NCI-H1105 (cell line): ENCODE measurements at regions not wholly inside any gene's neighbourhood (a gene's known extent, or its start where the extent isn't known, plus 50 kb on each side); places are given as distances from the start of the nearest gene placed in this dataset.

Experiments
- DNase-seq: peaks from one replicate; lab custom pipeline; 2025; lab: John Stamatoyannopoulos, UW

- no peak for DNase-seq
Measured at GRCh38 chr11:92796744-92797143, 172.7 kb upstream of the MTNR1B start.

- DNase-seq, result no peak
Measured at GRCh38 chr11:92797874-92798273, 171.6 kb upstream of the MTNR1B start.

- no peak for DNase-seq
Measured at GRCh38 chr11:92801685-92802084, 167.8 kb upstream of the MTNR1B start.

- DNase-seq, result no peak
Measured at GRCh38 chr11:92802644-92803043, 166.8 kb upstream of the MTNR1B start.

GRCh38 chr11:92803391-92803790, 166.1 kb upstream of the MTNR1B start:
- no peak for DNase-seq

- peak; percentile 9 for DNase-seq
Measured at GRCh38 chr11:92804388-92804966, 165.0 kb upstream of the MTNR1B start.

- no peak for DNase-seq
Measured at GRCh38 chr11:92808022-92808421, 161.4 kb upstream of the MTNR1B start.

GRCh38 chr11:92810423-92811064, 158.9 kb upstream of the MTNR1B start:
- peak; percentile 11 for DNase-seq

- no peak for DNase-seq
Measured at GRCh38 chr11:92811341-92811740, 158.1 kb upstream of the MTNR1B start.

- DNase-seq, result no peak
Measured at GRCh38 chr11:92812841-92813240, 156.6 kb upstream of the MTNR1B start.

- no peak for DNase-seq
Measured at GRCh38 chr11:92819830-92820229, 149.6 kb upstream of the MTNR1B start.

GRCh38 chr11:92820860-92821259, 148.6 kb upstream of the MTNR1B start:
- no peak for DNase-seq

- no peak for DNase-seq
Measured at GRCh38 chr11:92822410-92822809, 147.0 kb upstream of the MTNR1B start.

GRCh38 chr11:92826136-92826535, 143.3 kb upstream of the MTNR1B start:
- DNase-seq, result no peak

- DNase-seq, result no peak
Measured at GRCh38 chr11:92826603-92827002, 142.8 kb upstream of the MTNR1B start.

GRCh38 chr11:92827132-92827531, 142.3 kb upstream of the MTNR1B start:
- DNase-seq, result no peak

GRCh38 chr11:92828556-92828955, 140.9 kb upstream of the MTNR1B start:
- DNase-seq, result no peak

- no peak for DNase-seq
Measured at GRCh38 chr11:92829121-92829520, 140.3 kb upstream of the MTNR1B start.

- DNase-seq, result no peak
Measured at GRCh38 chr11:92829671-92830070, 139.8 kb upstream of the MTNR1B start.

- DNase-seq, result no peak
Measured at GRCh38 chr11:92830377-92831155, 138.9 kb upstream of the MTNR1B start.

GRCh38 chr11:92834296-92835020, 135.0 kb upstream of the MTNR1B start:
- no peak for DNase-seq

GRCh38 chr11:92837595-92837994, 131.9 kb upstream of the MTNR1B start:
- DNase-seq, result no peak
